ENCODE measurements at regions not wholly inside any gene's neighbourhood (a gene's known extent, or its start where the extent isn't known, plus 50 kb on each side); places are given as distances from the start of the nearest gene placed in this dataset.

- POLR2A ChIA-PET = no interaction called here
- no peak for TF ChIP-seq ZNF263 (CRISPR knock-in tag; IDR thresholded peaks at IDR 0.05; ENCODE audit: low read depth)
- Mint-ChIP-seq H3K27me3 (ENCODE audit: low read depth) (no peaks in the 10 kb centered on the region), H3K27ac (no peak overlapping the region), H3K9me3 (peaks cover 60% of the 10 kb centered on the region), H3K4me1 (no peaks in the 10 kb centered on the region), H3K4me3 (no peak overlapping the region), H3K36me3 (peaks cover 35% of the 10 kb centered on the region)
- CTCF ChIA-PET = no interaction called here
- no peak for DNase-seq (ENCODE audit: low spot score)
- no peak for ATAC-seq
Measured at GRCh38 chr5:97600486-97600885, 417.4 kb upstream of the RIOK2 start.

DNA sequence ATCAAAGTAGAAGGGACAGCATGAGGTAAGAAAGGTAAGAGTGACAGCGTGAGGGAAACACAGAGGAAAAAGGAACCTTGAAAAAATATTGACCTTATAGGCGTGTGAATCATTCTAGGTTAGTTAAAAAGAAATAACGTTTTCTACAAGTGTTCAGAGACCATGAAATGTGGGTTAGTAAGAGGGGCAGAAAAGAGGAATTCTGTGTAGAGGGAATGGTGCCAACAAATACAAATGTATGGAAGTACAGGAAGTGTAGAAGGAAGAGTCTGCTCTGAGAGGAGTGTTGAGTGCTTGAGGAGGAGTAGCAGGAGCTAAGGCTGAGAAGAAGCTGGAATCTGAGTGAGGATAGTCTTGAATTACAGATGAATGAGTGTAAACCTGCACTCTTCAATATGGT lies 418.6 kb upstream of the RIOK2 start:
- H3K9me3 Mint-ChIP-seq = peaks cover 59% of the 10 kb centered on the region
- CTCF ChIA-PET = no interaction called here
- POLR2A ChIA-PET = no interaction called here
- TF ChIP-seq PRRX2 (CRISPR knock-in tag; IDR thresholded peaks at IDR 0.05) (no peak), GRHL2 (CRISPR knock-in tag; IDR thresholded peaks at IDR 0.05; ENCODE audit: insufficient replicate concordance, severe bottlenecking) (no peak), HMGXB4 (CRISPR knock-in tag; IDR thresholded peaks at IDR 0.05) (no peak)
- TF ChIP-seq, protein P1, sequence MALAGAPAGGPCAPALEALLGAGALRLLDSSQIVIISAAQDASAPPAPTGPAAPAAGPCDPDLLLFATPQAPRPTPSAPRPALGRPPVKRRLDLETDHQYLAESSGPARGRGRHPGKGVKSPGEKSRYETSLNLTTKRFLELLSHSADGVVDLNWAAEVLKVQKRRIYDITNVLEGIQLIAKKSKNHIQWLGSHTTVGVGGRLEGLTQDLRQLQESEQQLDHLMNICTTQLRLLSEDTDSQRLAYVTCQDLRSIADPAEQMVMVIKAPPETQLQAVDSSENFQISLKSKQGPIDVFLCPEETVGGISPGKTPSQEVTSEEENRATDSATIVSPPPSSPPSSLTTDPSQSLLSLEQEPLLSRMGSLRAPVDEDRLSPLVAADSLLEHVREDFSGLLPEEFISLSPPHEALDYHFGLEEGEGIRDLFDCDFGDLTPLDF (CRISPR knock-in tag; IDR thresholded peaks at IDR 0.05) = no peak
- H3K27ac Mint-ChIP-seq = no peak overlapping the region
- H3K4me1 Mint-ChIP-seq = no peaks in the 10 kb centered on the region
- no peaks in the 10 kb centered on the region for H3K27me3 Mint-ChIP-seq (ENCODE audit: low read depth)
- peaks cover 24% of the 10 kb centered on the region for H3K36me3 Mint-ChIP-seq
- no peak for ATAC-seq
- H3K4me3 Mint-ChIP-seq = no peak overlapping the region
- no peak for DNase-seq (ENCODE audit: low spot score)

GRCh38 chr5:97606531-97606930 lies 423.5 kb upstream of the RIOK2 start:
- ChIA-PET CTCF (no interaction called here), POLR2A (no interaction called here)
- no peaks in the 10 kb centered on the region for H3K27me3 Mint-ChIP-seq (ENCODE audit: low read depth)
- no peaks in the 10 kb centered on the region for H3K36me3 Mint-ChIP-seq
- TF ChIP-seq ZBTB21 (CRISPR knock-in tag; IDR thresholded peaks at IDR 0.05; ENCODE audit: borderline replicate concordance) (no peak), ZNF121 (CRISPR knock-in tag; IDR thresholded peaks at IDR 0.05) (no peak), OVOL2 (CRISPR knock-in tag; IDR thresholded peaks at IDR 0.05; ENCODE audit: borderline replicate concordance) (no peak)
- TF ChIP-seq, protein P2, sequence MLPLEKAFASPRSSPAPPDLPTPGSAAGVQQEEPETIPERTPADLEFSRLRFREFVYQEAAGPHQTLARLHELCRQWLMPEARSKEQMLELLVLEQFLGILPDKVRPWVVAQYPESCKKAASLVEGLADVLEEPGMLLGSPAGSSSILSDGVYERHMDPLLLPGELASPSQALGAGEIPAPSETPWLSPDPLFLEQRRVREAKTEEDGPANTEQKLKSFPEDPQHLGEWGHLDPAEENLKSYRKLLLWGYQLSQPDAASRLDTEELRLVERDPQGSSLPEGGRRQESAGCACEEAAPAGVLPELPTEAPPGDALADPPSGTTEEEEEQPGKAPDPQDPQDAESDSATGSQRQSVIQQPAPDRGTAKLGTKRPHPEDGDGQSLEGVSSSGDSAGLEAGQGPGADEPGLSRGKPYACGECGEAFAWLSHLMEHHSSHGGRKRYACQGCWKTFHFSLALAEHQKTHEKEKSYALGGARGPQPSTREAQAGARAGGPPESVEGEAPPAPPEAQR (CRISPR knock-in tag; IDR thresholded peaks at IDR 0.05) = no peak
- ATAC-seq = no peak
- no peaks in the 10 kb centered on the region for H3K4me1 Mint-ChIP-seq
- H3K27ac Mint-ChIP-seq = no peak overlapping the region
- DNase-seq (ENCODE audit: low spot score) = no peak
- H3K4me3 Mint-ChIP-seq = no peak overlapping the region
- peaks cover 33% of the 10 kb centered on the region for H3K9me3 Mint-ChIP-seq

GRCh38 chr5:97608501-97608900 lies 425.5 kb upstream of the RIOK2 start:
- Mint-ChIP-seq H3K27ac (no peak overlapping the region), H3K9me3 (peaks cover 30% of the 10 kb centered on the region), H3K4me3 (no peak overlapping the region), H3K4me1 (no peaks in the 10 kb centered on the region), H3K36me3 (no peaks in the 10 kb centered on the region), H3K27me3 (ENCODE audit: low read depth) (no peaks in the 10 kb centered on the region)
- CTCF ChIA-PET = interaction anchor here (0.6 kb wide), 1 partner anchor 63 kb away, joined by 3 read pairs; no protein-coding TSS in a partner anchor
- TF ChIP-seq NFE2L1 (CRISPR knock-in tag; IDR thresholded peaks at IDR 0.05) = no peak
- TF ChIP-seq, protein P3, sequence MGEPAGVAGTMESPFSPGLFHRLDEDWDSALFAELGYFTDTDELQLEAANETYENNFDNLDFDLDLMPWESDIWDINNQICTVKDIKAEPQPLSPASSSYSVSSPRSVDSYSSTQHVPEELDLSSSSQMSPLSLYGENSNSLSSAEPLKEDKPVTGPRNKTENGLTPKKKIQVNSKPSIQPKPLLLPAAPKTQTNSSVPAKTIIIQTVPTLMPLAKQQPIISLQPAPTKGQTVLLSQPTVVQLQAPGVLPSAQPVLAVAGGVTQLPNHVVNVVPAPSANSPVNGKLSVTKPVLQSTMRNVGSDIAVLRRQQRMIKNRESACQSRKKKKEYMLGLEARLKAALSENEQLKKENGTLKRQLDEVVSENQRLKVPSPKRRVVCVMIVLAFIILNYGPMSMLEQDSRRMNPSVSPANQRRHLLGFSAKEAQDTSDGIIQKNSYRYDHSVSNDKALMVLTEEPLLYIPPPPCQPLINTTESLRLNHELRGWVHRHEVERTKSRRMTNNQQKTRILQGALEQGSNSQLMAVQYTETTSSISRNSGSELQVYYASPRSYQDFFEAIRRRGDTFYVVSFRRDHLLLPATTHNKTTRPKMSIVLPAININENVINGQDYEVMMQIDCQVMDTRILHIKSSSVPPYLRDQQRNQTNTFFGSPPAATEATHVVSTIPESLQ (CRISPR knock-in tag; IDR thresholded peaks at IDR 0.05) = no peak
- TF ChIP-seq, protein P4, sequence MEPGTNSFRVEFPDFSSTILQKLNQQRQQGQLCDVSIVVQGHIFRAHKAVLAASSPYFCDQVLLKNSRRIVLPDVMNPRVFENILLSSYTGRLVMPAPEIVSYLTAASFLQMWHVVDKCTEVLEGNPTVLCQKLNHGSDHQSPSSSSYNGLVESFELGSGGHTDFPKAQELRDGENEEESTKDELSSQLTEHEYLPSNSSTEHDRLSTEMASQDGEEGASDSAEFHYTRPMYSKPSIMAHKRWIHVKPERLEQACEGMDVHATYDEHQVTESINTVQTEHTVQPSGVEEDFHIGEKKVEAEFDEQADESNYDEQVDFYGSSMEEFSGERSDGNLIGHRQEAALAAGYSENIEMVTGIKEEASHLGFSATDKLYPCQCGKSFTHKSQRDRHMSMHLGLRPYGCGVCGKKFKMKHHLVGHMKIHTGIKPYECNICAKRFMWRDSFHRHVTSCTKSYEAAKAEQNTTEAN (CRISPR knock-in tag; IDR thresholded peaks at IDR 0.05) = no peak
- no peak for TF ChIP-seq RELA (CRISPR knock-in tag; IDR thresholded peaks at IDR 0.05; ENCODE audit: borderline replicate concordance)
- ATAC-seq (no peak), DNase-seq (ENCODE audit: low spot score) (no peak)
- POLR2A ChIA-PET = no interaction called here

All from WTC11 (cell line).